Activated CD4-positive, alpha-beta T cell treated with anti-CD3 and anti-CD28 coated beads, Interleukin-2, amount 10 ng/mL, durations not matched to agents 7 days and 5 days (primary cell): ENCODE measurements at regions not wholly inside any gene's neighbourhood (a gene's known extent, or its start where the extent isn't known, plus 50 kb on each side); places are given as distances from the start of the nearest gene placed in this dataset.

Experiments
- CTCF ChIA-PET: fragments of 350-600 bp; sonication (Branson Sonifier 250); formaldehyde crosslinking; loops from one replicate; lab custom pipeline; 2021; ENCODE audit warnings: antibody characterized with exemption; lab: Charles Lee
- POLR2A ChIA-PET: fragments of 350-600 bp; sonication (Branson Sonifier 250); formaldehyde crosslinking; loops from one replicate; lab custom pipeline; 2021; ENCODE audit warnings: antibody characterized with exemption; lab: Charles Lee
- DNase-seq: peaks from one replicate; pipeline ENCODE4 v3.0.0-alpha.2; 2020
- H3K27ac Mint-ChIP-seq: one replicate; pipeline ENCODE4 v1.8.0; 2021; ENCODE audit warnings: mild to moderate bottlenecking, moderate library complexity, mixed read lengths
- H3K27me3 Mint-ChIP-seq: one replicate; pipeline ENCODE4 v1.8.0; 2021; ENCODE audit warnings: mixed read lengths
- H3K36me3 Mint-ChIP-seq: one replicate; pipeline ENCODE4 v1.8.0; 2021; ENCODE audit warnings: low read depth, mixed read lengths
- H3K4me1 Mint-ChIP-seq: one replicate; pipeline ENCODE4 v1.8.0; 2021; ENCODE audit warnings: mixed read lengths
- H3K4me3 Mint-ChIP-seq: one replicate; pipeline ENCODE4 v1.8.0; 2021; ENCODE audit warnings: mild to moderate bottlenecking, moderate library complexity, mixed read lengths
- H3K9me3 Mint-ChIP-seq: one replicate; pipeline ENCODE4 v1.8.0; 2021; ENCODE audit warnings: mixed read lengths

DNA sequence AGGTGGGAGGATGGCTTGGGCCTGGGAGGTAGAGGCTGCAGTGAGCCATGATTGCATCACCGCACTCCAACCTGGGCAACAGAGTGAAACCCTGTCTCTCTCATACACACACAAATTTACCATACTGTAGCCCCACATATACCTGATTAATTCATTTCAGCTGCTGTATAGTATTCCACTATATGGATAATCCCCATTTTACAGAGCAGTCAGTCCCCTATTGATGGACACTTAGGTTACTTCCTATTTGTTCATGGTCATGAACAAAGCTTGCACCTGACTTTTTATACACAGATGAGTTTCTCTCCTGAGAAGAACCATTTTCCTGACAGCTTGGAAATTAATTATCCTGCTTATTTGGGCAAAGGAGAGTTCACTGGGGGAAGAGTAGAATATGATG lies 59.2 kb downstream of the EMX2 start:
- H3K36me3 Mint-ChIP-seq, result no peaks in the 10 kb centered on the region
- no peak overlapping the region for H3K27ac Mint-ChIP-seq
- CTCF ChIA-PET, result no interaction called here
- peaks cover 3% of the 10 kb centered on the region for H3K27me3 Mint-ChIP-seq
- H3K4me3 Mint-ChIP-seq, result no peak overlapping the region
- POLR2A ChIA-PET, result no interaction called here
- H3K9me3 Mint-ChIP-seq, result no peaks in the 10 kb centered on the region
- no peaks in the 10 kb centered on the region for H3K4me1 Mint-ChIP-seq
- no peak for DNase-seq

DNA sequence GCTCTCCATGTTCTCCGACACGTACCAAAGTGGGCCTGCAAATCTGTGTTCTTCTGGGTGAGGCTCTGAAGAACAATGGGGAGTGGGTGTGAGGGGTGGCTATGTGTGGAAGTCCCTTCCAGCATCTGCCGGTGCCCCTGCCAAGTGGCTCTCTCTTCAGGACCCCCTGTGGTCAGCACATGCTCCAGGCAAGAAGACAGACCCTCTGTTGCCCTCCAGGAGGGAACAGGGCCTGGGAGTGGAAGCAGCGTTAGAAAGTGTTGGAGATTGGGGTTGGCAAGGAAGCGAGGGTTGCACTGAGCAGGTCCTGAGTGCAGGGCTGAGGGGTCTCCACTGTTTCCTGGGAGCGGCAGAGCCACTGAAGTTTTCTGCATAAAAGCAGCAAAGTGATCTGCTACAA lies 60.5 kb downstream of the EMX2 start:
- Mint-ChIP-seq H3K27ac (no peak overlapping the region), H3K4me1 (no peaks in the 10 kb centered on the region), H3K36me3 (no peaks in the 10 kb centered on the region), H3K27me3 (peaks cover 3% of the 10 kb centered on the region), H3K9me3 (no peaks in the 10 kb centered on the region), H3K4me3 (no peak overlapping the region)
- DNase-seq, result no peak
- CTCF ChIA-PET, result no interaction called here
- POLR2A ChIA-PET, result no interaction called here

DNA sequence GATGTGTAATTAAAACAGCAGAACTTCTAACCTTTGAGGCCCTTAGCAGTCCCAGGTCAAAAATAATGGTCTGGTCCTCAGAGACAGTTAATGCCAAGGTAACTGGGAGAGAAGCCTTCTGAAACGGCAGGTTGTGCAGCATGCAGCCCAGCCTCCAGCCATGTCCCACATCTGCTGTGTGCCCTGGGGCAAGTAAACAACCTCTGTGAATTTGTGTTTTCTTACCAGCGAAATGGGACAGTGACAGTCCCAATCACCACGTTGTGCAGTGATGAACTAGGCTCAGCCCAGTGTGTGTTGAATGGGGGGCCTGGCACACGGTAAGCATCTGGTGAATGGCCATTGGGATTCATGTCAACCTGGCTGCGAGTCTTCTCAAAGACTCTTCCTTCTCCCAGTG lies 61.2 kb downstream of the EMX2 start:
- Mint-ChIP-seq H3K4me3 (no peak overlapping the region), H3K27me3 (peaks cover 3% of the 10 kb centered on the region), H3K27ac (no peak overlapping the region), H3K4me1 (no peaks in the 10 kb centered on the region), H3K9me3 (no peaks in the 10 kb centered on the region), H3K36me3 (no peaks in the 10 kb centered on the region)
- DNase-seq, result no peak
- ChIA-PET CTCF (no interaction called here), POLR2A (no interaction called here)

DNA sequence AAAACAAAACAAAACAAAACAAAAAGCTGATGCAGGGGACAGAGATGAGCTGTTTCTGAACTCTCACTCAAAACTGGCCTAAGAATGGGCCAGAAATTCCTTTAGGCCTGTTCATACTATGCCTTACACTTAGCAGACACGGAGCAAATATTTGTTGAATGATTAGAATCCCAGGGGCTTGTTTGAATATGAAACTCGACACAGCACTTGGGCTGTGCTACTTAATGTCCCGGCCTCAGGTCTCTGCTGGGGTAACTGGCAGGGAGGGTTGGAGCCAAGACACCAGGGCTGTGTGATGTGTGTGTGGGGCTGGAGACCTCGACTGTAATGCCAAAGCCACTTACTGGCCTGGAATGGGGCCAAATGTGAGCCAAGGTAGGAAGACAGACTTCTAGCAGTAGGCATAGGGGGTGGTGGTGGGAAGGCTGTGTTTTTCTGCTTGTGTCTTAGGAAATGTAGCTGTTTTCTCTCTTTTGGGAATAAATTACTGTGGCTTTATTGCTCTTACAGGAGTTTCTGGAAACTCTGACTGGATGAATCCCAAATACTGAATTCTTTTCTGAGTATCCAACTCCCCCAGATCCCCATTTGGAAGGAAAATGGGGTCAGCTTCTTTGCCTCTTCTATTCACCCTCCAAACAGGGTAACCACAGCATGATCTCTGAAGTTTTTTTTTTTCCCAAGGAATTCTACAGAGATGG lies 66.7 kb downstream of the EMX2 start:
- Mint-ChIP-seq H3K36me3 (no peaks in the 10 kb centered on the region), H3K9me3 (no peaks in the 10 kb centered on the region), H3K27ac (no peak overlapping the region), H3K4me3 (no peak overlapping the region), H3K4me1 (no peaks in the 10 kb centered on the region), H3K27me3 (peaks cover 2% of the 10 kb centered on the region)
- ChIA-PET POLR2A (no interaction called here), CTCF (no interaction called here)
- DNase-seq, result no peak

DNA sequence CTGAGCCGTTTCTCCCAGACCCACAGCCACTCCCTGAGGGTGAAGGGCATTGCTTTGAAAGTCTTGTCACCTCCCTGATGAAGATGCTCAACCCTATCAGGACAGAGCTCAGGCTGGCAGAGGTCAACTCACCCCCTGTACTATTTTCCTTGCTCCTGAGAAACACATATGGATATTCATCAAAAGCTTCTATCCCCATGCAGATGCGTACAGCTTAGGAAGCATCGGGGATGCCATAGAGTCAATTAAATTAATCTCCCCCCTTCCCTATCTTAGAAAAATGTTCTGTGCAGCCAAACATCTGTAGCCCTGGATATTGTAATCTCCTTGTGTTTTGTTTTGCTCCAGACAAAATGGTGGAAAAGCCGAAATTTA lies 67.2 kb downstream of the EMX2 start:
- no peaks in the 10 kb centered on the region for H3K4me1 Mint-ChIP-seq
- DNase-seq, result no peak
- H3K36me3 Mint-ChIP-seq, result no peaks in the 10 kb centered on the region
- H3K27ac Mint-ChIP-seq, result no peak overlapping the region
- no peaks in the 10 kb centered on the region for H3K9me3 Mint-ChIP-seq
- ChIA-PET POLR2A (no interaction called here), CTCF (no interaction called here)
- no peak overlapping the region for H3K4me3 Mint-ChIP-seq
- H3K27me3 Mint-ChIP-seq, result peaks cover 2% of the 10 kb centered on the region

DNA sequence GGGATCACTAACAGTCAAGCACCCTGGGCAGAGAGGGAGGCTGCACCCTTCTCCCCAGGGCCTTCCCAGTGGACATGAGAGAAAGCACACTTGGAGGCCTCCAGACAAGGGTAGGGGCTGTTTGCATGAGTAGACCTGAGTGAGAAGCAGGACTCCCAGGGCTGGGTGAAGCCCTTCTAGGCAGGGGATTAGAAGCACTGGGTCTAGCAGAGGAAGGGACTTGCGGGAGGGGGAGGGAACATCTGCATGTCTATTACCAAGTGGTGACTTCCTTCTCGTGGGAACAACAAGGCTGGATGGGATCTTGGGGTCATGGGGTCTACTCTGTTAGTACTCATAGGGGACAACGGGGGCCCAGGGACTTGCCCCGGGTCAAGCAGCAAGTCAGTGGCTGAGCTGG lies 67.8 kb downstream of the EMX2 start:
- no peak overlapping the region for H3K4me3 Mint-ChIP-seq
- POLR2A ChIA-PET, result no interaction called here
- H3K4me1 Mint-ChIP-seq, result no peaks in the 10 kb centered on the region
- CTCF ChIA-PET, result no interaction called here
- DNase-seq, result no peak
- H3K27ac Mint-ChIP-seq, result no peak overlapping the region
- H3K36me3 Mint-ChIP-seq, result no peaks in the 10 kb centered on the region
- H3K27me3 Mint-ChIP-seq, result peaks cover 2% of the 10 kb centered on the region
- no peaks in the 10 kb centered on the region for H3K9me3 Mint-ChIP-seq

DNA sequence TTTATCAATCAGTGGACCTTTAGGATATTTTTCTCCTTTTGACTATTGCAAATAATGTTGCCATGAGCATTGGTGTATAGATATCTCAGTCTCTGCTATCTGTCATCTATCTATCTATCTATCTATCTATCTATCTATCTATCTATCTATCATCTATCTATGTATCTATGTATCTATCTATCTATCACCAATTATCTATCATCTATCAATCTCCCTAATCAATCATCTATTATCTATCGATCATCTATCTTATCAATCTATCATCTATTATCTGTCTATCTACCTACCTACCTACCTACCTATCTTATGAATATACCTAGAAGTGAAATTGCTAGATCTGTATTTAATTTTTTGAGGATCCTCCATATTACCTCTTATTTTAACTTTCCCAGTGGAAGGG lies 69.6 kb downstream of the EMX2 start:
- H3K4me3 Mint-ChIP-seq, result no peak overlapping the region
- ChIA-PET CTCF (no interaction called here), POLR2A (no interaction called here)
- no peaks in the 10 kb centered on the region for H3K9me3 Mint-ChIP-seq
- no peaks in the 10 kb centered on the region for H3K4me1 Mint-ChIP-seq
- no peaks in the 10 kb centered on the region for H3K36me3 Mint-ChIP-seq
- DNase-seq, result no peak
- peaks cover 2% of the 10 kb centered on the region for H3K27me3 Mint-ChIP-seq
- H3K27ac Mint-ChIP-seq, result no peak overlapping the region

DNA sequence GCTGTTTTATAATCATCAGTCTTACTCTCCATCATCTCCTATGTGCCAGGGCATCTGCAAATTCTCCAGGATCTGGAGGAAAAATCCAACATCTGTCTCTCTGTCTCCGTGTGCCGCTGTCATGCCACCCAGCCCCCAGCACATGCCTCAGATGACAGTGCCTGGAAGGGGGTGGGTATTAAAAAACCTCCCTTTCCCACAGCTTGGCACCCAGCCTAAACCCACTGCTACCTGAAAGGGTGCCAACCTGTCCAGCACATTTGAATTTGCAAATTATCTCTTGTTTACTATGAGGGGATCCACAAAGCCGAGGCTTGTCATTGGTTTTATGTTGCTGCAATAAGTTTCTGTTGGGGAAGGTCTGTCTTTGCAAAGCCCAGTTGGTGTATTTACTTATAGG lies 73.1 kb downstream of the EMX2 start:
- no peaks in the 10 kb centered on the region for H3K36me3 Mint-ChIP-seq
- H3K27me3 Mint-ChIP-seq, result peaks cover 4% of the 10 kb centered on the region
- ChIA-PET CTCF (no interaction called here), POLR2A (no interaction called here)
- H3K4me3 Mint-ChIP-seq, result no peak overlapping the region
- DNase-seq, result no peak
- no peaks in the 10 kb centered on the region for H3K4me1 Mint-ChIP-seq
- no peaks in the 10 kb centered on the region for H3K9me3 Mint-ChIP-seq
- no peak overlapping the region for H3K27ac Mint-ChIP-seq

DNA sequence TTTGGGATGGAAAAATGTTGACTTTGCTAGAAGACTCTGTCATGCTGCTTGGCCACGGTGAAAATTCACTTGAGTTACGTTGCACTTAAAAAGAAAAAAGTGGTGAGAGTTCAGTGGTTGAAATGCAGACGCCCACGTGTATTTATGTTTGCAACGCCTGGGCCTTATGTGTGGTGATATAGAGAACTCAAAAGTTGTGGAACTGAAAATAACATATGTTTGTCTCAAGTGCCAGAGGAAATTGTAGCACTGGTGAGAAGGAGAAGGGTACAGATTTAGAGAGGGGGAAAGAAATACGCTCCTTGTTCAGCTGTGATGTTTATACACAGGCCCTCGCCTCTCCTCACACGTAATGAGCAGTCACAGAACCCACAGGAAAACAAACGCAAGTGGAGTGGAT lies 73.6 kb downstream of the EMX2 start:
- no peak for DNase-seq
- H3K36me3 Mint-ChIP-seq, result no peaks in the 10 kb centered on the region
- H3K4me1 Mint-ChIP-seq, result no peaks in the 10 kb centered on the region
- ChIA-PET CTCF (no interaction called here), POLR2A (no interaction called here)
- H3K4me3 Mint-ChIP-seq, result no peak overlapping the region
- H3K27me3 Mint-ChIP-seq, result peaks cover 4% of the 10 kb centered on the region
- no peak overlapping the region for H3K27ac Mint-ChIP-seq
- no peaks in the 10 kb centered on the region for H3K9me3 Mint-ChIP-seq

DNA sequence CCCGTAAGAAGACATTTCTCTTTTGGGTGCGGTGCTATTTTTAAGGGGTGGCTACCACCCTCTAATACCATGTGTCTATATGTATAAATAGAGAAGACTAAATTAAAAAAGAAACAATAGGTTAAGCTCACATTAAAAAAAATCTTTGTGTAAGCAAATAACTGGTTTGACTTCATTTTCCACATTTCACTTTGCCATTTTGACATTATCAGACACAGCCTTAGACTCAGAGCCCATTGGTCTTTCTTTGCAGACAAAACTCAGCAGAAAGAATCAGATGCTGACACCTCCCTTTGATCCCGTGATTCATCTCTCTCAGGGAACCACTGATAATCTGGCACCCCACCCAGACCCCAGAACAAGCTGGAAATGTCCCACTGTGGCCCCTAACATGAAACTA lies 74.5 kb downstream of the EMX2 start:
- POLR2A ChIA-PET, result no interaction called here

DNA sequence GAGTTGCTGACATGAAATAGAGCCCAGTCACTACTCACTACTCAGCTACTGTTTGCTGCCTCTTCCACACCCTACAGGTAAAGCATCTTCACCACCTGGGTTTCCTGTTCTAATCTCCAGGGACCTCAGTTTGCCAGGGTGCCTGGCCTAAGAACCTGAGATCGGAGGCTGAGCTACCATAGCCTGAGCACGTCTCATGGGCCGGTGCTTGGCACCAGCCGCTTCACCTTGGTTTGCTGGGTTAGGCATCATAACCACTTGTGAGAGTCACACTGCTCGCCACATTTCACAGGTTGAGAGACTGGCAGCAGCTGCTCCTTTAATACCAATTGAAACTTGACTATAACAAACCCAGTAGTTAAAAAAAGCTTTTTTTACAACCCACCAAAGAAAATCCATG lies 75.1 kb downstream of the EMX2 start:
- Mint-ChIP-seq H3K9me3 (no peaks in the 10 kb centered on the region), H3K27me3 (peaks cover 9% of the 10 kb centered on the region)

More for the DNA sequence above, 74.5 kb downstream of the EMX2 start:
- CTCF ChIA-PET, result interaction anchor here (0.6 kb wide), 1 partner anchor 1272 kb away, joined by 3 read pairs; no protein-coding TSS in a partner anchor
- no peak for DNase-seq
- H3K36me3 Mint-ChIP-seq, result no peaks in the 10 kb centered on the region
- peaks cover 5% of the 10 kb centered on the region for H3K27me3 Mint-ChIP-seq
- no peaks in the 10 kb centered on the region for H3K9me3 Mint-ChIP-seq
- H3K4me1 Mint-ChIP-seq, result no peaks in the 10 kb centered on the region
- H3K27ac Mint-ChIP-seq, result no peak overlapping the region
- H3K4me3 Mint-ChIP-seq, result no peak overlapping the region

DNA sequence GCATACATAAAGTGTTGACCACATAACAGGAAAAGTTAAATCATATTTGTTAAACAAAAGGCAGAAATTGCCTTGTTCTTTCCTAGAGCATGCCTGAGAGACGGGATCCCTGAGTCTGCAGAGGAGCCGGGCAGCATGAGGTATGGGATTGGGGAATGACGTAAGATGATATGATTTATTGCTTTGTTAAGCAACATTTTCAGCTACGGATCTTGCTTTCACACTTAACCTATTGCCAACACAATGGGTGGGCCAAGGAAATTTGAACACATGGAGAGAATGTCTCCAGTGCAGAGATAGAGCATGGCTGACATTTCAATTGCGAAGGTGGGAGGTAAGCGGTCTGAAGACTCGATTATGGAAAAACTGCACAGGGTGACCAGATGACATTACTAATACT lies 76.7 kb downstream of the EMX2 start:
- no peak overlapping the region for H3K4me3 Mint-ChIP-seq
- ChIA-PET POLR2A (no interaction called here), CTCF (no interaction called here)
- no peaks in the 10 kb centered on the region for H3K9me3 Mint-ChIP-seq
- no peak for DNase-seq
- no peaks in the 10 kb centered on the region for H3K4me1 Mint-ChIP-seq
- no peaks in the 10 kb centered on the region for H3K36me3 Mint-ChIP-seq
- no peak overlapping the region for H3K27ac Mint-ChIP-seq
- peaks cover 13% of the 10 kb centered on the region for H3K27me3 Mint-ChIP-seq

More for the DNA sequence above, 75.1 kb downstream of the EMX2 start:
- no peak overlapping the region for H3K4me3 Mint-ChIP-seq
- no peak overlapping the region for H3K27ac Mint-ChIP-seq
- no peaks in the 10 kb centered on the region for H3K36me3 Mint-ChIP-seq
- no peak for DNase-seq
- POLR2A ChIA-PET, result no interaction called here
- H3K4me1 Mint-ChIP-seq, result no peaks in the 10 kb centered on the region
- CTCF ChIA-PET, result no interaction called here

DNA sequence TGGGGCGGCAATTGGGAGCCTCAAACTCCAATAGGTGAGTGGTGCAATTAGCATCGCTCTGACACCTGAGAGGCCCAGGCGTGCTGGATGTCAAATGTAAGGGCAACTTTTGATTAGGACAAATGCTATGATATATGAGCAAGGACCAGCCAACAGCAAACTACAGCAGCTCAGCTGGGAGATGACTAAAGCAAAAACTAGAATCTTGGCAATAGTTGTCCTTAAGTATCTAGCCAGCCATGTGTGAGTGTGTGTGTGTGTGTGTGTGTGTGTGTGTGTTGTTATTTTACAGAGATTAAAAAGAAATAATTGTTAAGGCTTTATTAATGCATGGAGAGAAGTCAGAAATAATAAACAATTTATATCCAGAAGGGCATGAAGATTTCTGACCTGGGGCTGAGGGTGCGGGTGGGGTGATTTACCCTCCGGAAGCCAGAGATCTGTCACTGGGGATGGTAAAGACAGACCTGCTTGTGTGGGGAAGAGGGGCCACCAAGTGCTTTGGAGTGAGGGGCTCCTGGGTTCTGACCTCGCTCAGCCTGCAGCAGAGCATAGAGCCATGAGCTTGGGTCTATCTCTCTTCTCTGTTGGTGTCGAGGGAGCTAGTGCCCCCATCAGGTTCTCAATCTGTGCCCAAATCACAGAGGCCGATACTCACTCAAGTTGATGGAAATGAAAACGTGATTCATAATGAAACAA lies 77.3 kb downstream of the EMX2 start:
- CTCF ChIA-PET, result no interaction called here
- POLR2A ChIA-PET, result no interaction called here
- Mint-ChIP-seq H3K4me1 (no peaks in the 10 kb centered on the region), H3K36me3 (no peaks in the 10 kb centered on the region), H3K27me3 (peaks cover 13% of the 10 kb centered on the region), H3K9me3 (no peaks in the 10 kb centered on the region), H3K4me3 (no peak overlapping the region), H3K27ac (no peak overlapping the region)
- DNase-seq, result no peak

DNA sequence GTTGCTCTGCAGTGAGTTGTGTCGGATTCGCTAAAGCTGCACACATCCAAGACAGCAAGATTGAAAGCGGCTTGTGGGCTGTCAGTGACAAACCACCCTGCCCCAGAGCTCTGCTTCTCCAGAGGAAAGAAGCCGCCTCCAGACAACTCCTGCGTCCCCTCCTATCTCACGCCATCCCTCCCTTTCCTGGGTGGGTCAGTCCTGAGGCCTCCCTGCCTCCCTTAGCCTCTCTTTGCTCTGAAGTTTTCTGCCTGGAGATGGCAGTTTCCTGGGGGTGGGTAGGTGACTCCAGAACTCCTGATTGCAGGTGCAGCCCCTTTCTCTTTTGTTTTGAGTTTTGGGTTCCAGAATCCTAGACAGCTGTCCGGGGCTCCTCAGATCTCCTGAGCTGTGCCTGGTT lies 78.7 kb downstream of the EMX2 start:
- CTCF ChIA-PET, result no interaction called here
- Mint-ChIP-seq H3K4me3 (no peak overlapping the region), H3K27ac (no peak overlapping the region), H3K9me3 (no peaks in the 10 kb centered on the region), H3K36me3 (no peaks in the 10 kb centered on the region), H3K27me3 (peaks cover 13% of the 10 kb centered on the region), H3K4me1 (no peaks in the 10 kb centered on the region)
- DNase-seq, result no peak
- POLR2A ChIA-PET, result no interaction called here
